GM12878 (cell line): ENCODE measurements at regions not wholly inside any gene's neighbourhood (a gene's known extent, or its start where the extent isn't known, plus 50 kb on each side); places are given as distances from the start of the nearest gene placed in this dataset.

Source experiments
- ATAC-seq: fragments of 200-7000 bp; cut with Tn5 transposase; 3 replicates; pipeline ENCODE4 v1.9.1; 2020; ENCODE audit warnings: mild to moderate bottlenecking, moderate library complexity
- BruUV-seq: library from RNA; stranded (reverse); fragments of 400-500 nt; replicated peaks from 2 replicates; lab custom pipeline; 2021; lab: Mats Ljungman, UMichigan
- CTCF ChIA-PET: fragments of 300-600 bp; sonication (Branson Sonifier 250); formaldehyde crosslinking; extraction: SDS; loops from one replicate; lab custom pipeline; 2021; ENCODE audit warnings: inconsistent platforms; lab: Yijun Ruan, JAX
- POLR2A ChIA-PET: fragments of 350-600 bp; formaldehyde crosslinking; extraction: SDS; loops from one replicate; lab custom pipeline; 2021; ENCODE audit warnings: inconsistent platforms; lab: Charles Lee
- RAD21 ChIA-PET: fragments of 300-600 bp; sonication (Branson Sonifier 250); formaldehyde crosslinking; loops from one replicate; lab custom pipeline; 2023; ENCODE audit warnings: antibody characterized with exemption; ENCODE audit not compliant: unreplicated experiment; lab: Charles Lee
- SMC1A ChIA-PET: fragments of 300-600 bp; sonication (Branson Sonifier 250); formaldehyde crosslinking; loops from one replicate; lab custom pipeline; 2023; ENCODE audit not compliant: unreplicated experiment, uncharacterized antibody; lab: Charles Lee
- DNase-seq: peaks from one replicate; pipeline ENCODE4 v3.0.0-alpha.2; 2011; ENCODE audit warnings: low read depth, low spot score
- FAIRE-seq: peaks from 3 replicates; lab custom pipeline; 2011; peaks lifted over from hg19 to GRCh38; lab: Jason Lieb, UNC
- H2AFZ ChIP-seq: 2 replicates; pipeline ENCODE4 v1.6.0; 2011; ENCODE audit warnings: low read depth, low read length, control low read depth; ENCODE audit not compliant: control insufficient read depth
- H3K27ac ChIP-seq: 2 replicates; pipeline ENCODE4 v1.5.1; 2011; ENCODE audit warnings: control low read depth; ENCODE audit not compliant: control insufficient read depth, insufficient read depth
- H3K27me3 ChIP-seq, 2 experiments: replicated peaks in 1 of 2; 2 replicates each; pipeline versions ENCODE4 v1.6.0 to v1.6.1; 2011; ENCODE audit warnings: low read length in 1 of 2; ENCODE audit not compliant: control insufficient read depth in 2 of 2, insufficient read depth in 2 of 2
- H3K36me3 ChIP-seq, 2 experiments: 2 replicates each; pipeline ENCODE4 v1.5.1; 2011; ENCODE audit warnings: low read length in 1 of 2; ENCODE audit not compliant: control insufficient read depth in 2 of 2, insufficient read depth in 2 of 2
- H3K4me1 ChIP-seq: 2 replicates; pipeline ENCODE4 v1.6.1; 2011; ENCODE audit warnings: mild to moderate bottlenecking, low read length, moderate library complexity, mixed read lengths; ENCODE audit not compliant: control insufficient read depth, insufficient read depth
- H3K4me2 ChIP-seq: 2 replicates; pipeline ENCODE4 v1.6.0; 2011; ENCODE audit warnings: control low read depth; ENCODE audit not compliant: control insufficient read depth, insufficient read depth
- H3K4me3 ChIP-seq: fragments of 200-600 bp; sonication (generic); 2 replicates; pipeline ENCODE4 v1.5.1; 2016
- H3K79me2 ChIP-seq: 2 replicates; pipeline ENCODE4 v1.6.0; 2011; ENCODE audit warnings: low read length; ENCODE audit not compliant: control insufficient read depth, insufficient read depth
- H3K9ac ChIP-seq: 2 replicates; pipeline ENCODE4 v1.8.0; 2011; ENCODE audit warnings: low read length, control low read depth, mixed read lengths; ENCODE audit not compliant: control insufficient read depth, insufficient read depth
- H3K9me3 ChIP-seq: replicated peaks from 3 replicates; pipeline ENCODE4 v1.5.1; 2011; ENCODE audit warnings: mild to moderate bottlenecking, low read length; ENCODE audit not compliant: control insufficient read depth, insufficient read depth
- H4K20me1 ChIP-seq: 2 replicates; pipeline ENCODE4 v1.6.0; 2011; ENCODE audit not compliant: control insufficient read depth, insufficient read depth
- BACH1 ChIP-seq: fragments of 450-650 bp; IDR thresholded peaks from 2 replicates; pipeline ENCODE4 v1.6.1; 2017; ENCODE audit warnings: mild to moderate bottlenecking, borderline replicate concordance
- CEBPB ChIP-seq, 2 experiments: fragments of 150-350 bp in 1 of 2; IDR thresholded peaks; 2 replicates each; pipeline ENCODE4 v1.6.1; 2012 to 2014; ENCODE audit warnings: low read depth in 2 of 2, low read length in 2 of 2, borderline replicate concordance in 1 of 2, inconsistent platforms in 1 of 2
- CHD2 ChIP-seq: IDR thresholded peaks from 2 replicates; pipeline ENCODE4 v1.6.1; 2011; ENCODE audit warnings: low read depth, low read length, improper control_type of control experiment, borderline replicate concordance
- CTCF ChIP-seq, 3 experiments: IDR thresholded peaks in 2 of 3; conservative IDR thresholded peaks in 1 of 3; 2 replicates each; pipeline ENCODE4 v1.5.1; 2011; ENCODE audit warnings: low read depth in 3 of 3, low read length in 3 of 3, mild to moderate bottlenecking in 3 of 3, control low read depth in 2 of 3, moderate library complexity in 2 of 3, inconsistent platforms in 1 of 3, mixed read lengths in 1 of 3; ENCODE audit not compliant: control insufficient read depth in 2 of 3, insufficient read depth in 1 of 3; ENCODE audit errors: extremely low read depth in 1 of 3
- EP300 ChIP-seq, 2 experiments: fragments of 150-350 bp in 1 of 2; IDR thresholded peaks; 2 replicates each; pipeline ENCODE4 v1.6.1; 2011 to 2012; ENCODE audit warnings: low read depth in 2 of 2, low read length in 2 of 2, borderline replicate concordance in 1 of 2, improper control_type of control experiment in 1 of 2, inconsistent platforms in 1 of 2; ENCODE audit not compliant: control insufficient read depth in 1 of 2
- EZH2 ChIP-seq: IDR thresholded peaks from 2 replicates; pipeline ENCODE4 v1.6.1; 2012; ENCODE audit warnings: low read depth, mild to moderate bottlenecking, control low read depth, inconsistent platforms, low read length, borderline replicate concordance; ENCODE audit not compliant: control insufficient read depth
- NR2C2 ChIP-seq: IDR thresholded peaks from 2 replicates; pipeline ENCODE4 v1.6.1; 2011; ENCODE audit warnings: borderline replicate concordance, low read depth; ENCODE audit not compliant: control insufficient read depth, insufficient read length
- RB1 ChIP-seq: fragments of 450-650 bp; formaldehyde crosslinking; IDR thresholded peaks from 2 replicates; pipeline ENCODE4 v1.6.1; 2017; ENCODE audit warnings: mild to moderate bottlenecking, borderline replicate concordance
- SMC3 ChIP-seq: IDR thresholded peaks from 2 replicates; pipeline ENCODE4 v1.6.1; 2011; ENCODE audit warnings: low read length, improper control_type of control experiment, borderline replicate concordance
- YY1 ChIP-seq: IDR thresholded peaks from 2 replicates; pipeline ENCODE4 v1.6.1; 2011; ENCODE audit warnings: low read depth, mild to moderate bottlenecking, low read length
- ZNF207 ChIP-seq: fragments of 450-650 bp; IDR thresholded peaks from 2 replicates; pipeline ENCODE4 v1.6.1; 2014; ENCODE audit warnings: antibody characterized with exemption, mild to moderate bottlenecking, borderline replicate concordance
- ZNF384 ChIP-seq: IDR thresholded peaks from 2 replicates; pipeline ENCODE4 v1.6.1; 2012; ENCODE audit warnings: low read depth, mild to moderate bottlenecking, low read length, improper control_type of control experiment, borderline replicate concordance
- ZNF592 ChIP-seq: fragments of 450-650 bp; IDR thresholded peaks from 2 replicates; pipeline ENCODE4 v1.6.1; 2017; ENCODE audit warnings: mild to moderate bottlenecking, moderate library complexity
- WGBS: methylation state at CpG from one replicate; pipeline ENCODE4 v1.1.6; 2016; ENCODE audit warnings: low lambda C conversion rate; ENCODE audit not compliant: insufficient replicate concordance, insufficient coverage; ENCODE audit errors: missing lambda C conversion rate; 5-methylcytosine and 5-hydroxymethylcytosine counted together
- in situ Hi-C: fragments of 300-500 bp; cut with MboI; formaldehyde crosslinking; loops from 9 replicates; pipeline ENCODE4 v1.14.3; 2018; ENCODE audit warnings: mixed read lengths
- intact Hi-C: fragments of 100-400 bp; cut with micrococcal nuclease; formaldehyde crosslinking; loops from one replicate; pipeline ENCODE4 v1.14.2; 2022; ENCODE audit not compliant: unreplicated experiment
- TF ChIP-seq, protein P1 (sequence below): fragments of 450-650 bp; IDR thresholded peaks from 2 replicates; pipeline ENCODE4 v1.6.1; 2017; ENCODE audit warnings: low read depth, mild to moderate bottlenecking, moderate library complexity

DNA sequence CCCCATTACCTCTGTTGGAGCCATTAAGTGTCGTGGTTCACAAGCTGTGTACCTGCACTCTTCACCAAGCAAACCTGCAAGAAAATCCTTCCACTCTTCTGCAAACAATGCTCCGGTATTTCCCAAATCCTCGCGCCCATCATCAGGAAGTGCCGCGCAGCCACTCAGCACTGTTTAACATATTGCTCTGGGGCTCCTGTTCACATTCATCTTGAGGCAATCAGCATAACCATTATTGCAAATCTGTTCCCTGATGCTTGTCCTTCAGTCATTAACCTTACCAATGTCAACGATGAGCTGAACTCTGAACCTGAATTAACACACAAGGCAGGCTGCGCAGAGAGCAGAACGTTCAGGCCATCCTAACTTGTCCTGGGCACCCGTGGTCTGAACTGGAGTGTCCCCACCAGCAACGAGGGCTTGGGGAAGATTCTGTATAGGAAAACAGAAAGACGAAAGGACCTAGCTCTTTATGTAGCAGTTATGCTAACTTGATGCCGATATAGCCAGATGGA, 751.4 kb upstream of the AUTS2 start:
- CTCF ChIA-PET = no interaction called here
- no peak for FAIRE-seq
- TF ChIP-seq CEBPB (IDR thresholded peaks at IDR 0.05; ENCODE audit: borderline replicate concordance in 1 of 2, low read depth in 2 of 2, low read length in 2 of 2) = no peak
- no peak for TF ChIP-seq SMC3
- TF ChIP-seq ZNF592 = no peak
- TF ChIP-seq, protein P1, sequence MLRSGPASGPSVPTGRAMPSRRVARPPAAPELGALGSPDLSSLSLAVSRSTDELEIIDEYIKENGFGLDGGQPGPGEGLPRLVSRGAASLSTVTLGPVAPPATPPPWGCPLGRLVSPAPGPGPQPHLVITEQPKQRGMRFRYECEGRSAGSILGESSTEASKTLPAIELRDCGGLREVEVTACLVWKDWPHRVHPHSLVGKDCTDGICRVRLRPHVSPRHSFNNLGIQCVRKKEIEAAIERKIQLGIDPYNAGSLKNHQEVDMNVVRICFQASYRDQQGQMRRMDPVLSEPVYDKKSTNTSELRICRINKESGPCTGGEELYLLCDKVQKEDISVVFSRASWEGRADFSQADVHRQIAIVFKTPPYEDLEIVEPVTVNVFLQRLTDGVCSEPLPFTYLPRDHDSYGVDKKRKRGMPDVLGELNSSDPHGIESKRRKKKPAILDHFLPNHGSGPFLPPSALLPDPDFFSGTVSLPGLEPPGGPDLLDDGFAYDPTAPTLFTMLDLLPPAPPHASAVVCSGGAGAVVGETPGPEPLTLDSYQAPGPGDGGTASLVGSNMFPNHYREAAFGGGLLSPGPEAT = no peak
- TF ChIP-seq NR2C2 = no peak
- no peak for TF ChIP-seq RB1
- TF ChIP-seq BACH1 = no peak
- TF ChIP-seq ZNF207 = no peak
- TF ChIP-seq CTCF (IDR thresholded peaks at IDR 0.05 in 2 of 3, conservative IDR thresholded peaks at IDR 0.05 in 1 of 3; ENCODE audit: control insufficient read depth in 2 of 3, extremely low read depth in 1 of 3, insufficient read depth in 1 of 3, low read depth in 3 of 3, low read length in 3 of 3) = no peak
- no peak for TF ChIP-seq YY1
- TF ChIP-seq EP300 (IDR thresholded peaks at IDR 0.05; ENCODE audit: borderline replicate concordance in 1 of 2, control insufficient read depth in 1 of 2, low read depth in 2 of 2, low read length in 2 of 2) = no peak
- no peak for TF ChIP-seq ZNF384
- no peak for TF ChIP-seq CHD2
- no peak for TF ChIP-seq EZH2

More for the DNA sequence above, 751.4 kb upstream of the AUTS2 start:
- no peaks in the 10 kb centered on the region for H3K27me3 ChIP-seq
- no TSS peak for BruUV-seq
- no peak for ATAC-seq
- intact Hi-C loops = no loop called here
- no peak overlapping the region for H3K27ac ChIP-seq
- no peaks in the 10 kb centered on the region; the same call in 2 of the 3 replicates for H3K9me3 ChIP-seq
- H3K79me2 ChIP-seq = no peaks in the 10 kb centered on the region
- WGBS = 63% methylated on average over 13 of the region's 13 CpGs
- no peak for DNase-seq
- no peak overlapping the region for H2AFZ ChIP-seq
- H3K36me3 ChIP-seq = no peaks in the 10 kb centered on the region
- H4K20me1 ChIP-seq = no peaks in the 10 kb centered on the region
- in situ Hi-C loops = no loop called here
- no peak overlapping the region for H3K4me3 ChIP-seq
- POLR2A ChIA-PET = no interaction called here
- H3K4me2 ChIP-seq = no peak overlapping the region
- RAD21 ChIA-PET = no interaction called here
- H3K9ac ChIP-seq = no peak overlapping the region
- SMC1A ChIA-PET = no interaction called here
- H3K4me1 ChIP-seq = no peaks in the 10 kb centered on the region
